ENCODE measurements at regions not wholly inside any gene's neighbourhood (a gene's known extent, or its start where the extent isn't known, plus 50 kb on each side); places are given as distances from the start of the nearest gene placed in this dataset.

DNA sequence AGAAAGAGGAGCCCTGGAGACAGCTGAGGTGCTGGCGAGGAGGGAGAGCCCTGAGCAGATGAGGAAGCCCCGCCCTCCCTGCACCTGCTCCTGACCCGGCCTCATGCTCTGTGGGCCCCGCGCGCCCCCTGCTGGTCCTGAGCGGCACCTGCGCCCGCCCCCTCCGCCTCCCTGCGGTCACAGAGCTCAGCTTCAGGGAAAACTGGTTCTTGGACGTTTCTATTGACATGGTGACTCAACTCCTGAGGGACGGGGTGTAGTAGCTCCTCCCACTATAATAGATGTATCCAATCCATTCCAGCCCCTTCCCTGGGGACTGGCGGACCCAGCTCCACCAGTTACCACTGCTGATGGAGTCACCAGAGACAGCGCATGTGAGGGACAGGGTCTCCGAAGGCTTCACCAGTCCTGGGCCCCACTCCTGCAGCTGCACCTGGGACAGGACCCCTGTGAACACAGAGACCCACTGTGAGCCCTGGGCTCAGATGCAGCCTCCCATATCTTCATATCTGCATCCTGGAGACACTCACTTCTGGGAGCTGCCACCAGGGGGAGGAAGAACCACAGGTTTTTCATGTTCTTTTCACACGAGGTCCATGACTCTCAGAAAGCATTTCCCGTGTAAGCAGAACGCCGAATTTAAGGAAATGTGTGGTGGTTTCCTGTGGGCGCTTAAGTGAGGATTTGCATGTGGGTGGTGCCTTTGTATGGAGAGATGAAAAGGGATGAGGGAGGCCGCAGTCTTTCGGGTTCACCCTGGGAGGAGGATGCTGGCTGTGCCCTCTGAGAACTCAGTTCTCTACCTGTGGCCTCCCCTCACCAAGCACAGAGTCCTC is 1346.4 kb downstream of the TMEM121 start:
- ChIA-PET CTCF (interaction anchor here (0.6 to 1.4 kb wide), 4 partner anchors 24 to 71 kb away, joined by 4 to 11 read pairs (median 4); no protein-coding TSS in a partner anchor), POLR2A (ENCODE audit: unreplicated experiment) (interaction anchor here (0.6 kb wide), 1 partner anchor 27 kb away, joined by 3 read pairs; no protein-coding TSS in a partner anchor)
- H3K4me2 ChIP-seq (ENCODE audit: low read length), result peak overlapping the region; percentile 41; the same call in 1 of the 2 replicates
- intact Hi-C loops (cut with micrococcal nuclease), result loop anchor here (1.0 kb wide), 1 partner anchor 25 kb away; no protein-coding TSS in a partner anchor
- peak; percentile 83 for DNase-seq
- no TSS peak for BruUV-seq (replicated peaks)
- 0 out of 2 replicates have a peak, but pooled peaks cover 4% of the 10 kb centered on the region for H3K9me3 ChIP-seq (ENCODE audit: low read length)
- peak; percentile 96 for ATAC-seq
- H4K20me1 ChIP-seq (ENCODE audit: low read length), result no peaks in the 10 kb centered on the region
- H3K36me3 ChIP-seq (ENCODE audit: low read depth, low read length), result no peaks in the 10 kb centered on the region; the same call in 1 of the 2 replicates
- H2AFZ ChIP-seq (ENCODE audit: low read length), result peak overlapping the region; percentile 61; the same call in 1 of the 2 replicates
- no peak overlapping the region for H3K9ac ChIP-seq (ENCODE audit: low read length)
- TF ChIP-seq EZH2phosphoT487 (IDR thresholded peaks at IDR 0.05; ENCODE audit: borderline replicate concordance, low read length), result no peak
- TF ChIP-seq, protein P1, sequence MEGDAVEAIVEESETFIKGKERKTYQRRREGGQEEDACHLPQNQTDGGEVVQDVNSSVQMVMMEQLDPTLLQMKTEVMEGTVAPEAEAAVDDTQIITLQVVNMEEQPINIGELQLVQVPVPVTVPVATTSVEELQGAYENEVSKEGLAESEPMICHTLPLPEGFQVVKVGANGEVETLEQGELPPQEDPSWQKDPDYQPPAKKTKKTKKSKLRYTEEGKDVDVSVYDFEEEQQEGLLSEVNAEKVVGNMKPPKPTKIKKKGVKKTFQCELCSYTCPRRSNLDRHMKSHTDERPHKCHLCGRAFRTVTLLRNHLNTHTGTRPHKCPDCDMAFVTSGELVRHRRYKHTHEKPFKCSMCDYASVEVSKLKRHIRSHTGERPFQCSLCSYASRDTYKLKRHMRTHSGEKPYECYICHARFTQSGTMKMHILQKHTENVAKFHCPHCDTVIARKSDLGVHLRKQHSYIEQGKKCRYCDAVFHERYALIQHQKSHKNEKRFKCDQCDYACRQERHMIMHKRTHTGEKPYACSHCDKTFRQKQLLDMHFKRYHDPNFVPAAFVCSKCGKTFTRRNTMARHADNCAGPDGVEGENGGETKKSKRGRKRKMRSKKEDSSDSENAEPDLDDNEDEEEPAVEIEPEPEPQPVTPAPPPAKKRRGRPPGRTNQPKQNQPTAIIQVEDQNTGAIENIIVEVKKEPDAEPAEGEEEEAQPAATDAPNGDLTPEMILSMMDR (conservative IDR thresholded peaks at IDR 0.05; ENCODE audit: low read depth, low read length), result peak; percentile 60
- TF ChIP-seq EZH2 (IDR thresholded peaks at IDR 0.05; ENCODE audit: low read length, unreplicated experiment), result no peak
- no peaks in the 10 kb centered on the region for H3K79me2 ChIP-seq (ENCODE audit: low read length)
- H3K9me2 ChIP-seq (replicated peaks; ENCODE audit: low read length), result no peaks in the 10 kb centered on the region
- H3K4me3 ChIP-seq (ENCODE audit: low read length), result peak overlapping the region; percentile 25; the same call in 1 of the 2 replicates
- H3K4me1 ChIP-seq (ENCODE audit: insufficient read depth, low read length), result 0 out of 2 replicates have a peak, but pooled peaks cover 2% of the 10 kb centered on the region
- no peaks in the 10 kb centered on the region for H3K27me3 ChIP-seq (ENCODE audit: low read length)
- no peak overlapping the region for H3K27ac ChIP-seq (ENCODE audit: low read length)
- no peaks in the 10 kb centered on the region for H3F3A ChIP-seq (ENCODE audit: low read length, unreplicated experiment)

DNA sequence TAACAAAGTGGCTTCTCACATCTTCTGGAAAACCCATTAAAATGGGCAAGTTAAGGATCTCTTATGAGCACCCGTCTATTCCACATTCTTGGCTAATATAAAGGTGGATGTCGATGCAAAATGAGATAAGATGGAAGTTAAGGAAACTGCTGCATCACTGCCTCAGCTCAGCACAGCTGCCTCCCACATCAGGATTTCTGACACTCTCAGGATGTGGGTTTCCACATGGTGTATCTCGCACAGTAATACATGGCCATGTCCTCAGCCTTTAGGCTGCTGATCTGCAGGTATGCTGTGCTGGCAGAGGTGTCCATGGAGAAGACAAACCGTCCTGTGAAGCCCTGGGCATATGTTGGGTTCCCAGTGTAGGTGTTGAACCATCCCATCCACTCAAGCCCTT is 1348.0 kb downstream of the TMEM121 start:
- BruUV-seq (replicated peaks), result no TSS peak
- no peak for TF ChIP-seq EZH2phosphoT487 (IDR thresholded peaks at IDR 0.05; ENCODE audit: borderline replicate concordance, low read length)
- TF ChIP-seq, protein P1 (conservative IDR thresholded peaks at IDR 0.05; ENCODE audit: low read depth, low read length), result no peak
- TF ChIP-seq EZH2 (IDR thresholded peaks at IDR 0.05; ENCODE audit: low read length, unreplicated experiment), result no peak
- Histone ChIP-seq H3K4me2 (ENCODE audit: low read length) (no peak overlapping the region), H4K20me1 (ENCODE audit: low read length) (no peaks in the 10 kb centered on the region), H3K79me2 (ENCODE audit: low read length) (no peaks in the 10 kb centered on the region), H3K4me3 (ENCODE audit: low read length) (no peak overlapping the region), H3K27ac (ENCODE audit: low read length) (no peak overlapping the region), H3K4me1 (ENCODE audit: insufficient read depth, low read length) (0 out of 2 replicates have a peak, but pooled peaks cover 2% of the 10 kb centered on the region), H3K9me3 (ENCODE audit: low read length) (no peaks in the 10 kb centered on the region), H3K36me3 (ENCODE audit: low read depth, low read length) (no peaks in the 10 kb centered on the region; the same call in 1 of the 2 replicates), H3K27me3 (ENCODE audit: low read length) (no peaks in the 10 kb centered on the region), H2AFZ (ENCODE audit: low read length) (no peak overlapping the region), H3K9me2 (replicated peaks; ENCODE audit: low read length) (no peaks in the 10 kb centered on the region), H3K9ac (ENCODE audit: low read length) (no peak overlapping the region), H3F3A (ENCODE audit: low read length, unreplicated experiment) (no peaks in the 10 kb centered on the region)
- intact Hi-C loops (cut with micrococcal nuclease), result no loop called here
- ChIA-PET POLR2A (ENCODE audit: unreplicated experiment) (no interaction called here), CTCF (no interaction called here)
- DNase-seq, result no peak
- no peak for ATAC-seq

DNA sequence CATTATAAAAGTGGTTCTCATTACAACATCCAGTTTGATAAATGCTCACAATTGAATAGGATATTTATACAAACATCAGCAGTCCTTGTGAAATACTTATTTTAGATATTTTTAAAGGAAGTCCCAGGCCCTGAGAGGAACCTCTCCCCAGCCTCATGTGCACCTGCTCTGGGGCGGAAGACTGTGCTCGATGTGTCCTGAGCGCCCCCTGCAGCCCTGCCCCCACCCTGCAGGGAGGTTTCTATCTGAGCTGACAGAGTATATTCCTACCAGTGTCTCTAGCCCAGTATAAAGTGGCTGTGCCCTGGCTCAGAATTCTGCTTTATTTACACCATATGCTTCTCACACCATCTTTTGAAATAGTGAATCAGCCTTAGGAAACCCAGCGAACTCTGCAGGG is 1349.1 kb downstream of the TMEM121 start:
- 0 out of 2 replicates have a peak, but pooled peaks cover 2% of the 10 kb centered on the region for H3K4me1 ChIP-seq (ENCODE audit: insufficient read depth, low read length)
- H3K4me2 ChIP-seq (ENCODE audit: low read length), result no peak overlapping the region
- no peaks in the 10 kb centered on the region for H3K9me2 ChIP-seq (replicated peaks; ENCODE audit: low read length)
- H2AFZ ChIP-seq (ENCODE audit: low read length), result no peak overlapping the region
- intact Hi-C loops (cut with micrococcal nuclease), result no loop called here
- ChIA-PET CTCF (no interaction called here), POLR2A (ENCODE audit: unreplicated experiment) (no interaction called here)
- no peak overlapping the region for H3K9ac ChIP-seq (ENCODE audit: low read length)
- no peak for ATAC-seq
- no peaks in the 10 kb centered on the region; the same call in 1 of the 2 replicates for H3K36me3 ChIP-seq (ENCODE audit: low read depth, low read length)
- TF ChIP-seq, protein P1 (conservative IDR thresholded peaks at IDR 0.05; ENCODE audit: low read depth, low read length), result 0 out of 2 replicates have a peak, but pooled peaks have one; percentile 16
- no peak for TF ChIP-seq EZH2phosphoT487 (IDR thresholded peaks at IDR 0.05; ENCODE audit: borderline replicate concordance, low read length)
- H4K20me1 ChIP-seq (ENCODE audit: low read length), result no peaks in the 10 kb centered on the region
- no peaks in the 10 kb centered on the region for H3K27me3 ChIP-seq (ENCODE audit: low read length)
- H3F3A ChIP-seq (ENCODE audit: low read length, unreplicated experiment), result no peaks in the 10 kb centered on the region
- H3K79me2 ChIP-seq (ENCODE audit: low read length), result no peaks in the 10 kb centered on the region
- no TSS peak for BruUV-seq (replicated peaks)
- H3K4me3 ChIP-seq (ENCODE audit: low read length), result no peak overlapping the region
- DNase-seq, result no peak
- H3K9me3 ChIP-seq (ENCODE audit: low read length), result no peaks in the 10 kb centered on the region
- no peak overlapping the region for H3K27ac ChIP-seq (ENCODE audit: low read length)
